Loucy (cell line): ENCODE measurements at regions not wholly inside any gene's neighbourhood (a gene's known extent, or its start where the extent isn't known, plus 50 kb on each side); places are given as distances from the start of the nearest gene placed in this dataset.
"Not testable (repeated sequence)": the region's sequence is repeated elsewhere in the genome, so short reads cannot be mapped to it uniquely, and the experiment has no call there.

Source experiments
- H2AFZ ChIP-seq: fragments of 200-600 bp; sonication (generic); 2 replicates; pipeline ENCODE4 v1.6.0; 2016; ENCODE audit warnings: antibody characterized with exemption, mild to moderate bottlenecking, low read length, moderate library complexity
- H3F3A ChIP-seq: fragments of 200-600 bp; 2 replicates; pipeline ENCODE4 v1.6.0; 2016; ENCODE audit warnings: antibody characterized with exemption, low read depth, mild to moderate bottlenecking
- H3K27me3 ChIP-seq: fragments of 200-600 bp; sonication (generic); 2 replicates; pipeline ENCODE4 v1.6.1; 2014; ENCODE audit warnings: low read length, mild to moderate bottlenecking; ENCODE audit not compliant: insufficient read depth, poor library complexity, severe bottlenecking
- H3K36me3 ChIP-seq: fragments of 200-600 bp; sonication (generic); 2 replicates; pipeline ENCODE4 v1.6.1; 2016; ENCODE audit warnings: low read length; ENCODE audit not compliant: insufficient read depth
- H3K4me1 ChIP-seq: fragments of 200-600 bp; sonication (generic); 2 replicates; pipeline ENCODE4 v1.5.1; 2014; ENCODE audit warnings: low read length, mild to moderate bottlenecking; ENCODE audit not compliant: insufficient read depth, poor library complexity, severe bottlenecking
- H3K4me2 ChIP-seq: fragments of 200-600 bp; sonication (generic); 2 replicates; pipeline ENCODE4 v1.6.0; 2014; ENCODE audit warnings: antibody characterized with exemption, low read length, low read depth, mild to moderate bottlenecking; ENCODE audit not compliant: poor library complexity, severe bottlenecking
- H3K4me3 ChIP-seq: fragments of 200-600 bp; sonication (generic); 2 replicates; pipeline ENCODE4 v1.5.1; 2014; ENCODE audit warnings: low read length, mild to moderate bottlenecking, mixed read lengths; ENCODE audit not compliant: poor library complexity, severe bottlenecking
- H3K79me2 ChIP-seq: fragments of 200-600 bp; sonication (generic); 2 replicates; pipeline ENCODE4 v1.6.1; 2014; ENCODE audit warnings: low read length; ENCODE audit not compliant: insufficient read depth
- H3K9ac ChIP-seq: fragments of 200-600 bp; sonication (generic); 2 replicates; pipeline ENCODE4 v1.6.0; 2014; ENCODE audit warnings: mild to moderate bottlenecking, low read depth, low read length, moderate library complexity; ENCODE audit not compliant: poor library complexity, severe bottlenecking
- H3K9me2 ChIP-seq: fragments of 200-600 bp; sonication (generic); replicated peaks from 2 replicates; pipeline ENCODE4 v1.6.1; 2016; ENCODE audit warnings: low read depth, low read length, mixed read lengths
- H3K9me3 ChIP-seq: fragments of 200-600 bp; sonication (generic); 2 replicates; pipeline ENCODE4 v1.6.1; 2014; ENCODE audit warnings: mild to moderate bottlenecking, antibody characterized with exemption, low read length, low read depth; ENCODE audit not compliant: insufficient read depth
- H4K20me1 ChIP-seq: fragments of 200-600 bp; sonication (generic); 2 replicates; pipeline ENCODE4 v1.6.0; 2014; ENCODE audit warnings: antibody characterized with exemption, low read length, mild to moderate bottlenecking; ENCODE audit not compliant: insufficient read depth, poor library complexity, severe bottlenecking
- CTCF ChIP-seq: fragments of 200-600 bp; sonication (generic); conservative IDR thresholded peaks from 2 replicates; pipeline ENCODE4 v1.5.1; 2014; ENCODE audit warnings: mild to moderate bottlenecking, antibody characterized with exemption, low read length
- EZH2phosphoT487 ChIP-seq: fragments of 200-600 bp; IDR thresholded peaks from 2 replicates; pipeline ENCODE4 v1.6.1; 2018; ENCODE audit warnings: antibody characterized with exemption, mild to moderate bottlenecking, moderate library complexity, borderline replicate concordance

DNA sequence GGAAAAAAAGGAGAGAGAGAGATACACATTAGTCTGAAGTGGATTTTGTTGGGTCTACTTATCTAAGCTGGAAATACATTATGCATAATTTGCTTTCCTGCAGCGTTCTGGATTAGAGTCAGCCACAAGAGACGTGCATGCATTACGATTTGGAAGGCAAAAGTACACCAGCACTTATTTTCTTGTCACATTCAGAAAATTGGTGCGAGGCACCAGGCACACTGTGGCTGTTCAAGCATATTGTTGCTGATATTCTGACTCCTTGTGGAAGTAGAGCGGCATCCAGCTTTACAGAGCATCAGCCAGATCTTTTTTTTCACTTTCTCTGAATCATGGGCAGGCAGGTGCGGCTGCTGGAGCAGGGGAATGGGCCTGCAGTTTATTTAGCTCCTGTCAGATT, 905.6 kb upstream of the SPRY2 start:
- Histone ChIP-seq H3K9ac (no peak overlapping the region), H3K79me2 (no peaks in the 10 kb centered on the region), H3K4me1 (no peaks in the 10 kb centered on the region), H3F3A (no peaks in the 10 kb centered on the region), H2AFZ (no peak overlapping the region), H3K4me2 (no peak overlapping the region), H3K36me3 (no peaks in the 10 kb centered on the region), H3K9me2 (no peaks in the 10 kb centered on the region), H3K27me3 (no peaks in the 10 kb centered on the region), H4K20me1 (no peaks in the 10 kb centered on the region), H3K9me3 (no peaks in the 10 kb centered on the region), H3K4me3 (no peak overlapping the region)
- no peak for TF ChIP-seq EZH2phosphoT487
- TF ChIP-seq CTCF, result no peak

- Histone ChIP-seq H3F3A (no peaks in the 10 kb centered on the region), H3K4me1 (no peaks in the 10 kb centered on the region), H3K27me3 (no peaks in the 10 kb centered on the region), H3K9me2 (no peaks in the 10 kb centered on the region), H2AFZ (no peak overlapping the region), H3K4me3 (no peak overlapping the region), H3K4me2 (no peak overlapping the region), H3K9me3 (no peaks in the 10 kb centered on the region), H3K9ac (no peak overlapping the region), H4K20me1 (no peaks in the 10 kb centered on the region), H3K36me3 (no peaks in the 10 kb centered on the region), H3K79me2 (no peaks in the 10 kb centered on the region)
- TF ChIP-seq EZH2phosphoT487 (no peak), CTCF (no peak)
These were observed 903.1 kb upstream of the SPRY2 start for GRCh38 chr13:81244011-81244410.

- Histone ChIP-seq H3K79me2 (no peaks in the 10 kb centered on the region), H3K9me2 (no peaks in the 10 kb centered on the region), H3K4me1 (no peaks in the 10 kb centered on the region), H4K20me1 (no peaks in the 10 kb centered on the region), H3K27me3 (no peaks in the 10 kb centered on the region), H3K9ac (no peak overlapping the region), H3K9me3 (no peaks in the 10 kb centered on the region), H3K4me3 (no peak overlapping the region), H3K4me2 (no peak overlapping the region), H2AFZ (no peak overlapping the region), H3F3A (no peaks in the 10 kb centered on the region), H3K36me3 (no peaks in the 10 kb centered on the region)
- no peak for TF ChIP-seq CTCF
- no peak for TF ChIP-seq EZH2phosphoT487
These were observed 889.5 kb upstream of the SPRY2 start for GRCh38 chr13:81230386-81230785.

- H4K20me1 ChIP-seq, H3K36me3 ChIP-seq, H3K79me2 ChIP-seq, H2AFZ ChIP-seq, H3K9me3 ChIP-seq, H3K4me2 ChIP-seq, H3K9ac ChIP-seq, H3K4me1 ChIP-seq, H3F3A ChIP-seq, H3K4me3 ChIP-seq, H3K27me3 ChIP-seq, H3K9me2 ChIP-seq: not testable (repeated sequence)
These were observed 885.9 kb upstream of the SPRY2 start for GRCh38 chr13:81226830-81227229.
